H9 (cell line): ENCODE measurements at regions not wholly inside any gene's neighbourhood (a gene's known extent, or its start where the extent isn't known, plus 50 kb on each side); places are given as distances from the start of the nearest gene placed in this dataset.

ENCODE experiments used
- DNase-seq: peaks from one replicate; pipeline ENCODE4 v3.0.0-alpha.2; 2017
- H2AFZ ChIP-seq: one replicate; pipeline ENCODE4 v1.6.1; 2013; ENCODE audit warnings: mild to moderate bottlenecking, low read length, control low read depth, moderate library complexity
- H2AK5ac ChIP-seq: 2 replicates; pipeline ENCODE4 v1.6.1; 2013; ENCODE audit warnings: low read length, control low read depth, mixed read lengths; ENCODE audit not compliant: insufficient read length
- H2BK120ac ChIP-seq: one replicate; pipeline ENCODE4 v1.6.1; 2013; ENCODE audit warnings: low read depth, mild to moderate bottlenecking, low read length, control low read depth, inconsistent platforms; ENCODE audit not compliant: poor library complexity, severe bottlenecking
- H2BK12ac ChIP-seq: 2 replicates; pipeline ENCODE4 v1.6.1; 2013; ENCODE audit warnings: low read length, control low read depth, mixed read lengths, low read depth; ENCODE audit not compliant: insufficient read length
- H2BK15ac ChIP-seq: 2 replicates; pipeline ENCODE4 v1.6.1; 2013; ENCODE audit warnings: low read depth, low read length, control low read depth
- H2BK20ac ChIP-seq: one replicate; pipeline ENCODE4 v1.6.1; 2013; ENCODE audit warnings: low read depth, mild to moderate bottlenecking, low read length, control low read depth, inconsistent platforms; ENCODE audit not compliant: poor library complexity, severe bottlenecking
- H2BK5ac ChIP-seq: 2 replicates; pipeline ENCODE4 v1.6.1; 2013; ENCODE audit warnings: low read length, control low read depth, mixed read lengths; ENCODE audit not compliant: insufficient read length
- H3K14ac ChIP-seq: 2 replicates; pipeline ENCODE4 v1.6.1; 2013; ENCODE audit warnings: low read length, control low read depth; ENCODE audit not compliant: insufficient read depth
- H3K18ac ChIP-seq: 2 replicates; pipeline ENCODE4 v1.6.1; 2013; ENCODE audit warnings: low read depth, mild to moderate bottlenecking, mixed read lengths, low read length, control low read depth; ENCODE audit not compliant: insufficient read length
- H3K23ac ChIP-seq: 2 replicates; pipeline ENCODE4 v1.6.1; 2013; ENCODE audit warnings: low read length, control low read depth, mixed read lengths, low read depth; ENCODE audit not compliant: insufficient read length
- H3K23me2 ChIP-seq: 2 replicates; pipeline ENCODE4 v1.6.1; 2013; ENCODE audit warnings: low read depth, mild to moderate bottlenecking, mixed read lengths, low read length, control low read depth; ENCODE audit not compliant: insufficient read length, poor library complexity, severe bottlenecking
- H3K27ac ChIP-seq: 2 replicates; pipeline ENCODE4 v1.5.1; 2013; ENCODE audit warnings: low read length, control low read depth, mixed read lengths, low read depth; ENCODE audit not compliant: insufficient read length
- H3K27me3 ChIP-seq: 2 replicates; pipeline ENCODE4 v1.6.1; 2013; ENCODE audit warnings: low read length, control low read depth, inconsistent platforms; ENCODE audit not compliant: insufficient read depth
- H3K4ac ChIP-seq: 2 replicates; pipeline ENCODE4 v1.6.1; 2013; ENCODE audit warnings: low read depth, mild to moderate bottlenecking, control low read depth, inconsistent platforms, low read length, moderate library complexity
- H3K4me1 ChIP-seq: 2 replicates; pipeline ENCODE4 v1.6.1; 2013; ENCODE audit warnings: low read length, control low read depth, inconsistent platforms; ENCODE audit not compliant: insufficient read depth
- H3K4me2 ChIP-seq: 2 replicates; pipeline ENCODE4 v1.6.1; 2013; ENCODE audit warnings: low read length, control low read depth, mixed read lengths; ENCODE audit not compliant: insufficient read length, insufficient read depth
- H3K56ac ChIP-seq: 2 replicates; pipeline ENCODE4 v1.6.1; 2013; ENCODE audit warnings: low read depth, mild to moderate bottlenecking, mixed read lengths, low read length, control low read depth; ENCODE audit not compliant: insufficient read length
- H3K79me1 ChIP-seq: 2 replicates; pipeline ENCODE4 v1.6.1; 2013; ENCODE audit warnings: low read depth, mild to moderate bottlenecking, moderate library complexity, low read length, control low read depth, inconsistent platforms; ENCODE audit not compliant: insufficient read depth, poor library complexity, severe bottlenecking
- H3K79me2 ChIP-seq: 2 replicates; pipeline ENCODE4 v1.6.1; 2013; ENCODE audit warnings: low read length, control low read depth, inconsistent platforms; ENCODE audit not compliant: insufficient read depth
- H3K9ac ChIP-seq: 2 replicates; pipeline ENCODE4 v1.6.1; 2013; ENCODE audit warnings: low read length, control low read depth, mixed read lengths; ENCODE audit not compliant: insufficient read length; ENCODE audit errors: extremely low read depth
- H3K9me3 ChIP-seq: one replicate; pipeline ENCODE4 v1.6.1; 2013; ENCODE audit warnings: low read depth, low read length, inconsistent platforms; ENCODE audit not compliant: control insufficient read depth
- H3T11ph ChIP-seq: one replicate; pipeline ENCODE4 v1.6.1; 2013; ENCODE audit warnings: mild to moderate bottlenecking, low read length, control low read depth, inconsistent platforms
- H4K20me1 ChIP-seq: one replicate; pipeline ENCODE4 v1.6.1; 2013; ENCODE audit not compliant: control insufficient read depth, insufficient read length, insufficient read depth
- H4K5ac ChIP-seq: 2 replicates; pipeline ENCODE4 v1.6.1; 2013; ENCODE audit warnings: low read depth, mild to moderate bottlenecking, mixed read lengths, low read length, control low read depth; ENCODE audit not compliant: insufficient read length
- H4K8ac ChIP-seq: replicated peaks from 2 replicates; pipeline ENCODE4 v1.6.1; 2013; ENCODE audit warnings: low read length, control low read depth, mixed read lengths, low read depth; ENCODE audit not compliant: insufficient read length
- H4K91ac ChIP-seq: 2 replicates; pipeline ENCODE4 v1.6.1; 2013; ENCODE audit warnings: low read depth, mild to moderate bottlenecking, moderate library complexity, mixed read lengths, low read length, control low read depth; ENCODE audit not compliant: insufficient read length
- H3K27ac Mint-ChIP-seq, 3 experiments: 2 replicates in 2 of 3; 3 replicates in 1 of 3; pipeline ENCODE4 v1.8.0; 2020 to 2021; ENCODE audit warnings: mixed read lengths in 3 of 3, mild to moderate bottlenecking in 1 of 3, moderate library complexity in 1 of 3
- H3K27me3 Mint-ChIP-seq: 2 replicates; pipeline ENCODE4 v1.8.0; 2021; ENCODE audit warnings: low read depth, mild to moderate bottlenecking, moderate library complexity, mixed read lengths
- H3K36me3 Mint-ChIP-seq, 3 experiments: 2 replicates in 2 of 3; 3 replicates in 1 of 3; pipeline ENCODE4 v1.8.0; 2020 to 2021; ENCODE audit warnings: low read depth in 3 of 3, mixed read lengths in 3 of 3; ENCODE audit not compliant: insufficient read depth in 1 of 3
- H3K4me1 Mint-ChIP-seq, 2 experiments: 2 replicates each; pipeline ENCODE4 v1.8.0; 2020; ENCODE audit warnings: mixed read lengths in 2 of 2
- H3K4me3 Mint-ChIP-seq, 2 experiments: 2 replicates in 1 of 2; 3 replicates in 1 of 2; pipeline ENCODE4 v1.8.0; 2020 to 2021; ENCODE audit warnings: mild to moderate bottlenecking in 2 of 2, mixed read lengths in 2 of 2, moderate library complexity in 1 of 2
- H3K9me3 Mint-ChIP-seq, 2 experiments: 2 replicates in 1 of 2; 3 replicates in 1 of 2; pipeline ENCODE4 v1.8.0; 2020; ENCODE audit warnings: mild to moderate bottlenecking in 2 of 2, mixed read lengths in 2 of 2, moderate library complexity in 1 of 2
- WGBS: extraction: QIAGEN DNeasy Blood & Tissue Kit; methylation state at CpG from one replicate; pipeline ENCODE4 v1.1.7; 2013; ENCODE audit warnings: missing lambda C conversion rate, low lambda C conversion rate, mixed read lengths; ENCODE audit not compliant: insufficient read length; ENCODE audit errors: extremely low coverage; 5-methylcytosine and 5-hydroxymethylcytosine counted together
- TF ChIP-seq, protein P1 (sequence below): fragments of 200-600 bp; sonication (generic); conservative IDR thresholded peaks from 3 replicates; pipeline ENCODE4 v1.8.0; 2021; ENCODE audit warnings: antibody characterized with exemption, mild to moderate bottlenecking

DNA sequence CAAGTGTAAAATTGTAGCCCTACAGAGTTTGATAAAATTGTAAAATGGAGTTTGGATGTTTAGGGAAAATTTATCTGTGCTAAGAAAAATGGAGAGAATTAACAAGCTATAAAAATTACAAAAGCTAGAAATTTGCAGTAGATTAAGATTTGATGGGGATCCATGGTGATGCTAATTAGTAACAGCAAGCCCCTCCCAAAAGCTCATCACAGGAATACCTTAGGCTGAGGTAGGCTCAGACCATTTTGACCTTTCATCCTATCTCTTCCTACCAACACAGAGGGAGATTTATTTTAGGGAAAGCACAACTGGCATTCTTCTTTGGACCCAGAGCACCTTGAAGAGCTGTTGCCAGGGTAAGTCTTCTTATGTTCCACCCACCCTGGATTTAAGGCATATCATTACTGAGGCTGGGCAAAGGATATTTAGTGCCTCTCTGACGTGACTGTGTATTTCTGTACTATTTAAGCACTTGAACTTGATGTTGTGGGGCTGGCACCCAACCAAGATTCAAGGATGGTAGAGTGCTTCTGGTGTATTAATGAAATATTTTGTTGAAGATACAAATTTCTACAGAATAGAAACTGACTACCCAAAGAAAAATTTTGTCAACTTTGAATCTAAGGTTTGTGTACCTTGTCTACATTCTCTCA lies 70.8 kb upstream of the SLC39A10 start:
- Histone ChIP-seq H2BK12ac (no peak overlapping the region), H4K20me1 (no peaks in the 10 kb centered on the region), H2BK20ac (no peak overlapping the region), H3K9me3 (no peaks in the 10 kb centered on the region), H3K14ac (no peak overlapping the region), H3K23me2 (peaks cover 3% of the 10 kb centered on the region), H2BK15ac (no peak overlapping the region), H3K4me2 (peak overlapping the region; percentile 85), H3K9ac (peak overlapping the region; percentile 45), H4K8ac (no peak overlapping the region), H2AFZ (peak overlapping the region; percentile 88), H3K27ac (peak overlapping the region; percentile 74), H3T11ph (no peak overlapping the region), H3K56ac (no peak overlapping the region), H2BK5ac (no peak overlapping the region), H4K5ac (no peak overlapping the region), H2AK5ac (no peak overlapping the region), H3K18ac (no peak overlapping the region), H4K91ac (no peak overlapping the region), H2BK120ac (no peak overlapping the region), H3K27me3 (no peaks in the 10 kb centered on the region), H3K23ac (no peak overlapping the region), H3K79me2 (peaks cover 3% of the 10 kb centered on the region; the same call in 1 of the 2 replicates), H3K4me1 (no peaks in the 10 kb centered on the region; the same call in 1 of the 2 replicates), H3K79me1 (no peaks in the 10 kb centered on the region), H3K4ac (no peak overlapping the region)
- H3K4me1 Mint-ChIP-seq = peaks cover 17 to 19% of the 10 kb centered on the region in 2 experiments
- WGBS = no CpG with 5 or more reads among the region's 1 CpG
- H3K36me3 Mint-ChIP-seq = no peaks in the 10 kb centered on the region; a peak in 1 of 7 replicates
- TF ChIP-seq, protein P1, sequence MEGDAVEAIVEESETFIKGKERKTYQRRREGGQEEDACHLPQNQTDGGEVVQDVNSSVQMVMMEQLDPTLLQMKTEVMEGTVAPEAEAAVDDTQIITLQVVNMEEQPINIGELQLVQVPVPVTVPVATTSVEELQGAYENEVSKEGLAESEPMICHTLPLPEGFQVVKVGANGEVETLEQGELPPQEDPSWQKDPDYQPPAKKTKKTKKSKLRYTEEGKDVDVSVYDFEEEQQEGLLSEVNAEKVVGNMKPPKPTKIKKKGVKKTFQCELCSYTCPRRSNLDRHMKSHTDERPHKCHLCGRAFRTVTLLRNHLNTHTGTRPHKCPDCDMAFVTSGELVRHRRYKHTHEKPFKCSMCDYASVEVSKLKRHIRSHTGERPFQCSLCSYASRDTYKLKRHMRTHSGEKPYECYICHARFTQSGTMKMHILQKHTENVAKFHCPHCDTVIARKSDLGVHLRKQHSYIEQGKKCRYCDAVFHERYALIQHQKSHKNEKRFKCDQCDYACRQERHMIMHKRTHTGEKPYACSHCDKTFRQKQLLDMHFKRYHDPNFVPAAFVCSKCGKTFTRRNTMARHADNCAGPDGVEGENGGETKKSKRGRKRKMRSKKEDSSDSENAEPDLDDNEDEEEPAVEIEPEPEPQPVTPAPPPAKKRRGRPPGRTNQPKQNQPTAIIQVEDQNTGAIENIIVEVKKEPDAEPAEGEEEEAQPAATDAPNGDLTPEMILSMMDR = no peak
- no peaks in the 10 kb centered on the region; a peak in 1 of 5 replicates for H3K9me3 Mint-ChIP-seq
- no peak for DNase-seq
- peak overlapping the region; percentile 74 to 95 (median 94) for H3K27ac Mint-ChIP-seq
- H3K27me3 Mint-ChIP-seq = no peaks in the 10 kb centered on the region
- H3K4me3 Mint-ChIP-seq = peak overlapping the region; percentile 54 to 78
